GM19351 (cell line): ENCODE measurements at regions not wholly inside any gene's neighbourhood (a gene's known extent, or its start where the extent isn't known, plus 50 kb on each side); places are given as distances from the start of the nearest gene placed in this dataset.
"Not testable (repeated sequence)": the region's sequence is repeated elsewhere in the genome, so short reads cannot be mapped to it uniquely, and the experiment has no call there.

Experiments
- ATAC-seq: cut with Tn5 transposase; IDR thresholded peaks from one replicate; pipeline ENCODE4 v1.9.1; 2021; ENCODE audit warnings: mild to moderate bottlenecking, moderate library complexity; ENCODE audit not compliant: unreplicated experiment

DNA sequence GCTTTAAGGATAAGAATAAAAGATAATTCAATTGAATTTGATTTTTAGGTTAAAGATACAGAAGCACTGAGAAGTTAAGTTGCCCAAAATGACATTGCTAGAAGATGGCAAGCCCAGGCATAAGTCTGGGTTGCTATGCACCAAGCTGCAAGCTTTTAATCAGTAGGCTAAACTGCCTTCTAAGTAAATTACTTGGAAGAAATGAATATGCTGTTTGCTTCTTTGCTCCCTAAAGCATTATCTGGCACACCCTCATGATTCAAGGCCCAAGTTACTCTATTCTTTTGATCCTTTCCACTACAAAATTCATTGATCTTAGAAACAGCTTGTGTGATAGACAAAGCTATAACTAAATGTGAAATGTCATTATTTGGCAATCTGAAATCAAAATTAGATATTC is 1991.1 kb downstream of the ARAP2 start:
- ATAC-seq: no peak

DNA sequence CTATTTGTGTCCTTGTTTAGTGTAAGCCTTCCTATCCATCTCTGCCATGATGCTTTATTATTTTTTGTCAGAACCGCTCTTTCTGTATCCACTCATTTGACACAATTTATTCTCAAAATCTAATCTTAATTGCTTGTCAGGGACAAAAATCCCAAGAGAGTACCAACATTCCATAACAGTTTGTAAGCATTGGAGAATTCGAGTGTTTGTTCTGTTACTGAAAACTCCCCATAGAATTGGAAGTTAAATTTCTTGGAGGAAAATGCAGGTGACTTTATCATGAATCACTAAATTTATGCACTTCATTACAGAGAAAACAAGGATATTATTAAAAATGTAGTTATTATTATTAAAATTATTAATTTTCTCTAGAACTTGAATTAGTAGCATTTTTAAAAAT is 1986.1 kb downstream of the ARAP2 start:
- ATAC-seq: no peak

DNA sequence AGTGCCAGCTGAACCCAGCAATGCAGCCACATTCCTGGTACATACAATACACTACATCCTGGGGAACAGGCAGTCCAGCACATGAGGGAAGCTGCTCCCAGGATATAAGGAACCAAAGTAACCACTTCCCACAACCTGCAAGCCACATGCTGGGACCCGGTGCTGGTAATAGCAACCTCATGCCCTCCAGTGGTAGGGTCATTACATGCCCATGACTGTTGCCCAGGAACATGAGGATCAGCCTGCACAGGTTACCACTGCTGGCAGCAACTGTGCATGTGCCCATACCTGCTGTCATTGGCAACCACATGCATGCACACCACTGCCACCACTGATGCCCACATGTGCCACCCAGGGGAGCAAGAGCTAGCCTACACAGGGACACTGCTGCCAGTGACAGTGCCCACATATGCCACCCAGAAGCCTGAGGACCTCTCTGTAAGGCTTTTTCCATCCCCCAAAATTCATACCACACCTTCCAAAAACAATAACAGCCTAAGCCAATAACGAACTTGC is 1982.5 kb downstream of the ARAP2 start:
- ATAC-seq: no peak

DNA sequence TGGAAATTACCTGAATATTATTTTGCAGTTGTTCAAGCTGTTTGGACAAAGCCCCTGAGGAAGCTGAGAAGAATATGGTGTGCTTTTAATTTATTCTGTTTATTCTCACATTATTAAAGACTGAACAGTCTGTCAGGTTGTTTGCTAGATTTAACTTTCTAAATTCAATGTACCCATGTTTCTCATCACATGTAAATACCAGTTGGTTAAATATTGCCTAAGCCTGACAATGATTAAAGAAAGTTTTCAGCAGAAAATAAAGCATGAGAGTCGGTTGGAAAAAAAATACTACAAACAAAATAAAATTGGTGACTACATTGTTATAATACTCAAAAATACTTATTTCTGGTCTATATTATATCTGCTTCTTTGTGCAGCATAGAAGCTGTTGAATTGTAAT is 1974.7 kb downstream of the ARAP2 start:
- ATAC-seq: no peak

DNA sequence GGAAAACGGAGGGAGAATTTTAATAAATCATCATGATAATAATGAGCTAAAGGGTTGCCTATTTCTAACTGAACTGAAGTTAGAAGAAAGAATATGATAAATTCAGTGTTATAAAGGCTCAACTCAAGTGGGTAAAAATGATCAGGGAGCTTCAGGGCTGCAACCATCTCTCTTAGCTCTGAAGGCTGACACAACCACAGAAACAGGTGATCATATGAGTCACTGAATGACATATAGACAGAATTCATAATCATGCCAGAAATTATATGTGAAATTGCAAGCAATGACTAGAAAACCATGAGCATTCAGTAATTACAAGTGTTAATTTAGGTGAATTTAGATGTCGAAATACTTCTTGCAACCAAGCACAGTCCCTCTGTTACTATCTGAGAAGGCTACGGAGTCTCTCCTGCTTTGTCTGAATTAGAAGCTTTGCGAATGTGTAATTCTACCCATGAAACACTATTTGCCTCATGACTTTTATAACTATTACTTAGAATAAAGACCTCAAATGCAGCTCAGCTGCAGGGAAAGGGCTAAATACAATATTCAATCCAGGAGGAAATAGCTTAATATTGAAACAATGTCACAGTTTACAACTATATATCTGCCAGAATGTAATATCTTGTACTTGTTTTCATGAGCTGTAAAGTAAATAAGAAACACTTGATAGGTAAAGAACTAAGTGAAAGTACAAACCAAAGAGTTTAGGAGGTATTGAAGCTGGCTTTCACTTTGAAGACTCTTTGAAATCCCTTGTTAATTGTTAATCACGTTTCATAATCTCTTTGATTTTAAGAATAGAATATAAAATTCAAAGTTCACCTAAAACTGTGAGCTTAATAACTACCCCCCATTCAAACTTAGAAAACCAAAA is 1972.6 kb downstream of the ARAP2 start:
- ATAC-seq: no peak

DNA sequence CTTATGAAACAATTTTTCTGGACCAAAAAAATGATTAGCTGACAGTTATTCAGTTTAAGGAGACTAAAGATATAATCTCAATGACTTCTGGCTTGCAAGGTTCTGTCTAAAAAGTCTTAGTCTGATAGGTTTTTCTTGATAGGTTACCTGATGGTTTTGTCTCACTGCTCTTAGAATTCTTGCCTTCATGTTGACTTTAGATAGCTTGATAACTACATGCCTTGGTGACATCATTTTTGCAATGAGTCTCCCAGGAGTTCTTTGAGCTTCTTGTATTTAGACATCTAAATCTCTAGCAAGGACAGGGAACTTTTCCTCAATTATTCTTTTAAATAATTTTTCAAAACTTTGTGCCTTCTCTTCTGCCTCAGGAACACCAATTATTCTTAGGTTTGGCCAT is 1965.3 kb downstream of the ARAP2 start:
- ATAC-seq: no peak

DNA sequence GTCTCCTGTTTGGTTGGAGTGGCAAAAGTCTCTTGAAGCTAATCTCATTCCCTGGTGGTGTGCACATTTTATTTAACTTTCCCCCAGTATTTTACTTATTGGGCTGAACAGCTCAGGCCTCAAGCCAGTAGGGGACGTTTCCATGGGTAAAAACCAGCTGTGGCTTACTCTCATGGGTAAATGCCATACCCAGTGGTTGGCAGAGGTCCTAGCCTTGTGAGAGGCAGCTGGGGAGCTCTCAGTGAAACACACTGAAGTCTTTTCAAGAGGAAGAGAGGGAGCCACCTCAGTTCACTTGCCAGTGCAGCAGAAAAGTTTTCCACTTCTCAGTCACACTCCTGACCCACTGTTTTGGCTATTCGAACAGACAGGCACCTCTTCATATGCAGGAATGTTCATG is 1964.2 kb downstream of the ARAP2 start:
- ATAC-seq: no peak

DNA sequence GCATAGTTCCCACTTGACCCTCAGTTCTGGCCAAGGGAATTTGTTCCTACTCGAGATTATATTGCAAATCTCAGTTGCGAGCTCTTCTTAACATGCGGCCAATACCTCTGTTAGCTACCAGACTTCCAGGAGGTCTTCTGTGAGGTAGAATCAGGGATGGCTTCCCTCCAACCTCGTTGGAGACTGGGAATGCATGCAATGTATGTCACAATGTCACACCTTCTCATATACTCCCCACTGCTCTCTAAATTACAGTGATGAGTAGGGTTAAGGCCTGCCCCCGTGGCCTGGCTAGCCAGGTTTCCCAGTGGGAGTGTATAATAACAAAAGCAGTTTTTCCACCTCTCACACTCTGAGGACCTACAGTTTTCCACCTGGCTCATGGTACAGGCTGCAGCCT is 1962.5 kb downstream of the ARAP2 start:
- ATAC-seq: no peak

DNA sequence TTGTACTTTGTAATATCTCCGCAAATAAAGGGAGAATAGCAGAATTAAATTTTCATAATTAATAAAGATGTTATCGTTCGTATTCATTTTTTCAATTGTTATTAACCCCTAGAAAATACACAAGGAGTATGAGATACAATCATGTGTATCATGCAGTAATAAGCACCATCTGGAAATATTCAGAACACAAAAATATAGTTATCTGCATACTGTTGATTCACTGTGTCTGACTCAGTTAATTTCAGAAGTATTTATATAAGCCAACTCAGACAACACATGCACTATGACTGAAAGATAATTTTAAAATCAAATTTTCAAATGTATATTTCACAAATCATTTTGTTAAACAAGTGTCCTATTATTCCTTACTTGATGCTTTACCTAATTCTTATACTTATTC is 1954.8 kb downstream of the ARAP2 start:
- ATAC-seq: no peak

DNA sequence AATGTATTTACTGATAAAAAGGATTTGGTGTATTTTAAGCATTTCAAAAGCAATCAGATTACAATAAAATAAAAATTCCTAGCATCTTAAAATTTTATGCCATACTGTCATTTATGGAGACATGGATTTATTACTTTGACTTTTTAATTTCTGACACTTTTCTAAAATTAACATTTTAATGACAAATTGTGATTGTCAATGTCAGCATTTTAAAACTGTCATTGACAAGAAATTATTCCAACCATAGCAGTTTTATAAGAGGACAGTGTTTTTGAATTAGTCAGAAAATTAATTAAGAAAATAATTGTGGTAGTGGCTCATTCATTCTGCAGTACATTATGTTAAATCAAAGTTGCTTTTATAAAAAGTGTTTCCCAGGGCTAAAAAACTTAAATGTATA is 1954.4 kb downstream of the ARAP2 start:
- no peak for ATAC-seq

DNA sequence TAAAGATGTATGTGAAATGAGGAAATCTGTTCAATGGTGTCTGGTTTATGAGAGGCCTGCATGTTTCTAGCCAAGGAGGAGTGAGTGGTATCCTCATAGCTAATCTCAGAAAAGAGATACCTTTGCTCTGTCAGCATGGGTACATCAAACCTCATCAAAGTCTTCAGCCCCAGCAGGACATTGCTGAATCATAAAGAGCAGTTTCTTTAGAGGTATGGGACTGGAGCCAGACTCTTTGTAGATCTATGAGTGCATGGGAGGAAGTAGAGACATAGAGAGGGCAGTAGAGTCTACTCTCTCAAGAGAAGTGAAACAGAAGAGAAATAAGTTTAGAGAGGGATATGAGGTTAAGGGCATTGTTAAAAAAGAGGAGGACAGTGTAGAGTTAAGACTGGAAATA is 1950.9 kb downstream of the ARAP2 start:
- no peak for ATAC-seq

DNA sequence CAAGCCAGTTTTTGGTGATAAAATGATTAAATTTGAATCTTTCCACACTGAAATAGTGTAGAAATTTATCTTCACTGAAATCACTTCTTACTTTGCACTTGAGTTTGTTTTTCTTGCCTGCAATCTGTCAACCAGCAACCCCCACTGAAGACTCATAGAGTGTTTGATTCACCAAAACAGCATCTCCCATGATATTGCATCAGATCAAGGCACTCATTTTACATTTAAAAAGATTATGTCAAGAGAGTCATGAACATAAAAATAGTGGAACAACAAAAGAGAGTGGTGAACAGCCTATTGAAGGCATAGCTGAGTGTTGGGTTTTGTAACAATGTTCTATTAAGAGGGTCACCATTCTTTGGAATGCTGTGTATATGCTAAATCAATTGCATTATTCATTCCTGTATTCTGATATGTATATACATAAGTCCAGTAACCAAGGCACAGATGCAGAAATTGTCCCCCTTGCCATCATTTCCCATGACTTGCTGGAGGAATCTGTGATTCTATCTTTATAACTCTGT is 1934.9 kb downstream of the ARAP2 start:
- no peak for ATAC-seq

DNA sequence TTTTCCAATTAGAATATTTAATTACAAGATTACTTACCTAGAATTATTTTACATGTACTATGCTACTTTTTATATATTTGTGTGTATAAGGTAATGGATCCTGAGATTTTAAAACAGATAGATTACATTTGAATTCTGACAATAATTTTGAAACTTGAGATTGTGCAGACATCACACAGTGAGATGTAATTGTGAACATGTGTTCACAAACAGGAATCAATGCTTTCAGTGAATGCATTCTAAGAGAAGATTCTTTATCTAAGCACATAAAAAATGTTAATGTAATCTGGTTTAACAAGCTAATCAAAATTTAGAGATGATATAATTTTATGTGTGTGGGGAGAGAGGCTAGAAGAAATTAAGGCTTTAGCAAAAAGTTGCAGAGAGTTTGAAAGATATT is 1925.5 kb downstream of the ARAP2 start:
- no peak for ATAC-seq

DNA sequence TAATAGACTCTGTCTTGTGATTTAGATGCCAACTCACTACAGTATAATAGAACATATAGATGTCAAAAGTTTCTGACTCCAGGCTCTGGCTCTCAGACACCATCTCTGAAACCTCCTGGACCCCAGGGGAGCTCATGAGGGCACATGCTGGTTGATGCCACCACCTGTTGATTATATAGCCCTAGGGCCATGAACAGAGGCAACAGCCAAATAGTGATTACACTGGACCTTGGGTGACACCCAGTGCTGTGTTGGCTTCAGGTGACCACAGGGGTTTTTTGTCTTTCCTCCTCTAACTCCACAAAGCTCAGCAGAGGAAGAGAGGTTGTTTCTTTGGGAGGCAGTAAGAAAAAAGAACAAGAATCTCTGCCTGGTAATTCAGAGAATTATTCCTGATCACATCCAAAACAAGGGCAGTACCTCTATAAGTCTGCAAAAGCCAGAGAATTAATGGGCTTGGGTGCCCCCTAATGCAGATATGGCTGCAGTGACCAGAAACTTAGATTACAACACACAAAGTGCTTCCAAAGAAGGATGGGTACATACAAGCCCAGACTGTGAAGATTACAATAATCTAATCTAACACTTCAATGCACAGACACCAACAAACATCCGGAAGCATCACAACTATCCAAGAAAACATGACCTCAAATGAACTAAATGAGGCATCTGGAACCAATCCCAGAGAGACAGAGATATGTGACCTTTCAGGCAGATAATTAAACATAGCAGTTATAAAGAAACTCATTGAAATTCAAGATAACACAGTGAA is 1920.6 kb downstream of the ARAP2 start:
- ATAC-seq: no peak

DNA sequence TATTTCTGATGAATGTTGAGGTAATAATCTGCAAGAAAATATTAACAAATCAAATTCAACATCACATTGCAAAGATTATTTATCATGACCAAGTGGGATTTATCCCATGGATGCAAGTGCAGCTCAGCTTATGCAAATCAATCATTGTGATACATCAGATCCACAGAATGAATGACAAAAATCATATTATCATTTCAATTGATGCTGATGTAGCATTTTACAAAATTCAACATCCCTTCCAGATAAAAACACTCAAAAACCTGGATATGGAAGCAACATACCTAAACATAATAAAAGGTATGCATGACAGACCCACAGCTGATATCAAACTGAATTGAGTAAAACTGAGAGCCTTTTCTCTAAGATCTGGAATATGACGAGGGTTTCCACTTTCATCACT is 1915.4 kb downstream of the ARAP2 start:
- no peak for ATAC-seq

DNA sequence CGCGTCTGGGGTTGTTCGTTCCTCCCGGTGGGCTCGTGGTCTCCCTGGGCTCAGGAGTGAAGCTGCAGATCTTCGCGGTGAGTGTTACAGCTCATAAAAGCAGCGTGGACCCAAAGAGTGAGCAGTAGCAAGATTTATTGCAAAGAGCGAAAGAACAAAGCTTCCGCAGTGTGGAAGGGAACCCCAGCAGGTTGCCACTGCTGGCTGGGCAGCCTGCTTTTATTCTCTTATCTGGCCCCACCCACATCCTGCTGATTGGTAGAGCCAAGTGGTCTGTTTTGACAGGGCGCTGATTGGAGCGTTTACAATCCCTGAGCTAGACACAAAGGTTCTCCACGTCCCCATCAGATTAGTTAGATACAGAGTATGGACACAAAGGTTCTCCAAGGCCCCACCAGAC is 1909.2 kb downstream of the ARAP2 start:
- ATAC-seq: not testable (repeated sequence)

DNA sequence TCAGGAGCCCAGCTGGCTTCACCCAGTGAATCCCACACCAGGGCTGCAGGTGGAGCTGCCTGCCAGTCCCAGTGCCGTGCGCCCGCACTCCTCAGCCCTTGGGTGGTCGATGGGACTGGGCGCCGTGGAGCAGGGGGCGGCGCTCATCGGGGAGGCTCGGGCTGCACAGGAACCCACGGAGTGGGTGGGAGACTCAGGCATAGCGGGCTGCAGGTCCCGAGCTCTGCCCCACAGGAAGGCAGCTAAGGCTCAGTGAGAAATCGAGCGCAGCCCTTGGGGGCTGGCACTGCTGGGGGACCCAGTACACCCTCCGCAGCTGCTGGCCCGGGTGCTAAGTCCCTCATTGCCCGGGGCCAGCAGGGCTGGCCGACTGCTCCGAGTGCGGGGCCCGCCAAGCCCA is 1908.8 kb downstream of the ARAP2 start:
- not testable (repeated sequence) for ATAC-seq

DNA sequence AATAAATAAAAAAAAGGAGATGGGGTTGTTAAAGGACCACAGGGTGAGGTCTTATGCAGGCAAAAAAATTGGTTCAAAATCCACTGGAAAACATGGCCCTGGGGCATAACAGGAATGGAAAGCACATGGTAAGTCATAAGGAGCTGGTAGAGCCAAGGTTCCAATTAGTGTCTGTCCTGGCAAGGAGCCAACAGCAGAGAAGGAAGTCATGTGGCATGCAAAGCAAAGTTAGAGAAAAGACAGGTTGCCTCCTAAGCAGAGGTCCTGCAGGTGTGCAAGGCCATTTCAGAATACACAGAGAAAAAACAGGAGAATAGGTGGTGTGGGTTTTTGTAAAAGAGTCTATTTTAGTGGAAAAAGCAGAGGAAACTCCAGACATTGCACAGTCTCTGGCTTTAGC is 1881.7 kb downstream of the ARAP2 start:
- ATAC-seq: no peak

DNA sequence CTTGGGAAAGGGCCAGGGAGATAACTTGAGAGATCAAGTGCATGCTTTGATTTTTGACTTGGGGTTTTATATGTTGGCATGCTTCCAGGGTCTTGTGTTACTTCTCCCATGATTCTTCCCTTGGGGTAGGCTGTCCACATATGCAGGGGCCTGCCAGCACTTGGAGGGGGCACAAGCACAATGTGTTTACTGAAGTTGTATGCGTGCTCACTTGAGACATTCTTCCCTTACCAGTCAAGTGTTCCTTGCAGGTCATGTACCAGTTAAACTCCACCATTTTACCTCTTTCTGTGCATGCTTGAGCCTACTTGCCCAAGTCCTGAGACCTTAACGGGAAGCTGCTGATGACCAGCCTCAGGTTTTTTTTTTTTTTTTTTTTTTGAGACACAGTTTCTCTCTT is 1880.5 kb downstream of the ARAP2 start:
- no peak for ATAC-seq

DNA sequence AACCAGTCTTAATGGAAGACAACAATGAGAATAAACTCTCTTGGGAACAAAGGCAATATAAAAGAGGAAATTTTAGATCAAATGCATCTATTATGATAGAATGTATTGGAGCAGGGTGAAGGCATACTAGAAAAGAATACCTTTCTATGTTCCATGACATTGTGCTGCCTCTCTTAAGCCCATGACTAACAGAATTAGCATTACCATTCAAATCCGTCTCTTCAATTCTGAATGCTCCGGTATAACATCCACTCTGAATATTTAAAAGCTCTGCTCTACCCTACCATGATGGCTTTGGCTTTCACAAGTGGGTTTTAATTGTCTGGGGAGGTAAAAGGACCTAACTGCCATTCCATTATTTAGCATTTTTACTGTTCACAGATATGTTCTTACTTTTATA is 1878.4 kb downstream of the ARAP2 start:
- no peak for ATAC-seq

DNA sequence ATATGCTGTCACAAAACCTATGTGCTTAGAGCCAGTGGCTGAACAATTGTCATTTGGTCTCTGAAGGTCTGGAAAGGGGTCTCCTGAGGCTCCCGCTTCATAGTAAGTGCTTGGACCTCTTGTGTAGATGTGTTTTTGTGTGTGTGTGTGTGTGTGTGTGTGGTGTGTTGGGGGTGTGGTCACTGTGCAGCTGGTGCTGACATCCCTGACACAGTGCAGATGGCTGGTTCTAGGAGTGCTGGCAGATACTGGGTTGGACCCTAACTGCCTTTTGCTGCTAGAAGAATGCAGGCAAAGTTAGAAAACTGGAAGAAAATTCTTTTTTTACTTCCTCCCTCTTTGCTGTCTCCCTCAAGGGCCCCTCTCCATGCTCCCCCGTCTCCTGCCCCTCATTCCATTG is 1872.6 kb downstream of the ARAP2 start:
- no peak for ATAC-seq

DNA sequence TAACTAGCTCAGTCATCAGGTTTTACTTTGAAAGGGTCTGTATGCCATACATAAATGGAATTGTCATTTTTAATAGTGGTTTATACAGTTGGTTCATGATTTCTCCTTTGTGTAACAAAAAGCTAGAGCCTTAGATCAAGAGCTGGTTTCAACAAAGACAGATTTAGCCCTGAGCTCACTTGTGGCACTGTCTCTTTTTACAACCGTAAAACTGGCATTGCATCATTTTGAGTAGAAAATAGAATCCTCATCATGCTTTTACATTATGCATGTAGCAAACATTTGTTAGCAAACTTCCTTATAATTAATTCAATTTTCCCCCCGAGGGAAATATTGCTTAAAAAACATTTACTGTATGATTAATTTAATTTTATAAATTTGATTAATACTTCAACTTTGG is 1871.5 kb downstream of the ARAP2 start:
- no peak for ATAC-seq
